Esophagus squamous epithelium (tissue), 4 donors: ENCODE measurements at regions not wholly inside any gene's neighbourhood (a gene's known extent, or its start where the extent isn't known, plus 50 kb on each side); places are given as distances from the start of the nearest gene placed in this dataset.
"Not testable (repeated sequence)": the region's sequence is repeated elsewhere in the genome, so short reads cannot be mapped to it uniquely, and the experiment has no call there.

Experiments
- CTCF ChIP-seq, 6 experiments: fragments of 450-650 bp in 4 of 6; fragments of 200-600 bp in 2 of 6; sonication (generic) in 2 of 6; IDR thresholded peaks; one replicate each; pipeline ENCODE4 v1.5.1; 2016 to 2019; ENCODE audit warnings: antibody characterized with exemption in 6 of 6, mild to moderate bottlenecking in 4 of 6, moderate library complexity in 4 of 6
- POLR2A ChIP-seq, 4 donors: fragments of 450-650 bp; IDR thresholded peaks; one replicate each; pipeline ENCODE4 v1.6.1; 2017; ENCODE audit warnings: antibody characterized with exemption in 4 of 4, mild to moderate bottlenecking in 4 of 4, moderate library complexity in 3 of 4

- not testable (repeated sequence) for TF ChIP-seq POLR2A, CTCF (IDR thresholded peaks at IDR 0.05)
Measured at GRCh38 chr5:62752056-62752997, 173.7 kb downstream of the LRRC70 start.
